ENCODE measurements at regions not wholly inside any gene's neighbourhood (a gene's known extent, or its start where the extent isn't known, plus 50 kb on each side); places are given as distances from the start of the nearest gene placed in this dataset.
A peak's percentile ranks its signal among the peaks of the same experiment; 100 is the strongest.
"Not testable (repeated sequence)": the region's sequence is repeated elsewhere in the genome, so short reads cannot be mapped to it uniquely, and the experiment has no call there.

- no peaks in the 10 kb centered on the region for H3K36me3 ChIP-seq
- TF ChIP-seq CTCF (IDR thresholded peaks at IDR 0.05 in 8 of 11, conservative IDR thresholded peaks at IDR 0.05 in 3 of 11) (no peak), POLR2AphosphoS5 (IDR thresholded peaks at IDR 0.05) (no peak), POLR2A (IDR thresholded peaks at IDR 0.05) (no peak)
- no peak overlapping the region for H3K4me3 ChIP-seq
- 82 to 91% (median 83%) methylated on average over 4 of the region's 4 CpGs for WGBS, 5 donors
- no peak for DNase-seq
- intact Hi-C loops (cut with DNase I; ENCODE audit: low total_unique reads) = no loop called here
- H3K27ac ChIP-seq = no peak overlapping the region
- H3K27me3 ChIP-seq (replicated peaks in 1 of 7) = no peaks in the 10 kb centered on the region
- H3K4me1 ChIP-seq = no peaks in the 10 kb centered on the region
- H3K9me3 ChIP-seq = no peaks in the 10 kb centered on the region
Observed at GRCh38 chr7:153190986-153191385, 431.4 kb downstream of the ACTR3B start.

DNA sequence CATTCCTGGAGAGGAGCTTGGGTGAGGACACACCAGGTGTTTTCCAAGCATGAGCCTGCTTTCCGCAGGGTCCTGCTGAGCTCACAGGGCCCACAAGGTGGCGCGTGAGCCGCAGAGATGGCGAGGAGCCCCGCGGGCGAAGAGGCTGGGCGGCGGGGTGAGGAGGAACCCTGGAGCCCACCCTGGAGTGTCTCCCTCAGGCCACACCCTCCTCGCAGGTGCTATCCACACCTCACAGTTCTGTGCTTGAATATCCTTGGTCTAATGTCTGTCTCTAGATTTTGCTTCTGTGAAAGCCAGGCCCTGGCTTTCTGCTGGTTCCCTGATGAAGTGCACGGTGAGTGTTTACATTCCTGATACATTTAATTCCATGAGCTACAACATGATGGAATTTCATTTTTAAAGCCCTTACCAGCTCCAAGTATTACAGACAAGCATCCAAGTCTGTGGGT is 433.6 kb downstream of the ACTR3B start:
- TF ChIP-seq POLR2AphosphoS5 (IDR thresholded peaks at IDR 0.05) = no peak
- TF ChIP-seq POLR2A (IDR thresholded peaks at IDR 0.05) = no peak
- TF ChIP-seq CTCF (IDR thresholded peaks at IDR 0.05 in 8 of 11, conservative IDR thresholded peaks at IDR 0.05 in 3 of 11) = peak in 7 of 11 experiments; percentile 23 to 58 (median 30)
- no peak for DNase-seq
- H3K36me3 ChIP-seq = no peaks in the 10 kb centered on the region
- no peaks in the 10 kb centered on the region for H3K4me1 ChIP-seq
- intact Hi-C loops (cut with DNase I; ENCODE audit: low total_unique reads) = no loop called here
- WGBS, 5 donors = 5 to 15% (median 10%) methylated on average over 7 to 12 of the region's 12 CpGs
- no peaks in the 10 kb centered on the region for H3K9me3 ChIP-seq
- H3K27me3 ChIP-seq (replicated peaks in 1 of 7) = no peaks in the 10 kb centered on the region
- no peak overlapping the region for H3K27ac ChIP-seq
- no peak overlapping the region for H3K4me3 ChIP-seq

- Histone ChIP-seq H3K9me3 (peaks cover 0 to 81% (median 32%) of the 10 kb centered on the region in 8 donors), H3K4me3 (no peak overlapping the region), H3K27ac (no peak overlapping the region), H3K36me3 (no peaks in the 10 kb centered on the region), H3K27me3 (replicated peaks in 1 of 7) (no peaks in the 10 kb centered on the region), H3K4me1 (no peaks in the 10 kb centered on the region)
- no peak for TF ChIP-seq POLR2AphosphoS5 (IDR thresholded peaks at IDR 0.05)
- TF ChIP-seq CTCF (IDR thresholded peaks at IDR 0.05 in 8 of 11, conservative IDR thresholded peaks at IDR 0.05 in 3 of 11) = no peak
- no peak for TF ChIP-seq POLR2A (IDR thresholded peaks at IDR 0.05)
- no peak for DNase-seq
- intact Hi-C loops (cut with DNase I; ENCODE audit: low total_unique reads) = no loop called here
- WGBS, 5 donors = 91 to 96% (median 92%) methylated on average over 8 of the region's 8 CpGs
Observed at GRCh38 chr7:153217032-153217431, 457.5 kb downstream of the ACTR3B start.

- no peak for DNase-seq
- Histone ChIP-seq H3K9me3 (peaks cover 0 to 68% (median 37%) of the 10 kb centered on the region in 8 donors), H3K27me3 (replicated peaks in 1 of 7) (no peaks in the 10 kb centered on the region), H3K27ac (no peak overlapping the region), H3K4me3 (no peak overlapping the region), H3K4me1 (no peaks in the 10 kb centered on the region), H3K36me3 (no peaks in the 10 kb centered on the region)
- WGBS, 5 donors = 67 to 79% (median 74%) methylated on average over 1 of the region's 1 CpG
- no peak for TF ChIP-seq POLR2AphosphoS5 (IDR thresholded peaks at IDR 0.05)
- no peak for TF ChIP-seq CTCF (IDR thresholded peaks at IDR 0.05 in 8 of 11, conservative IDR thresholded peaks at IDR 0.05 in 3 of 11)
- intact Hi-C loops (cut with DNase I; ENCODE audit: low total_unique reads) = no loop called here
Observed at GRCh38 chr7:153224890-153225289, 465.3 kb downstream of the ACTR3B start.

GRCh38 chr7:153245136-153245535 is 485.6 kb downstream of the ACTR3B start:
- DNase-seq; H3K4me1 ChIP-seq; H3K27me3 ChIP-seq (replicated peaks in 1 of 7); H3K27ac ChIP-seq; H3K36me3 ChIP-seq; H3K4me3 ChIP-seq; intact Hi-C loops (cut with DNase I; ENCODE audit: low total_unique reads): not testable (repeated sequence)
- peaks cover 0 to 38% (median 9%) of the 10 kb centered on the region in 8 donors for H3K9me3 ChIP-seq
- WGBS, 5 donors = 81 to 89% (median 87%) methylated on average over 7 of the region's 7 CpGs

Data from spleen (tissue), 11 donors.